Transverse colon (tissue), 4 donors: ENCODE measurements at regions not wholly inside any gene's neighbourhood (a gene's known extent, or its start where the extent isn't known, plus 50 kb on each side); places are given as distances from the start of the nearest gene placed in this dataset.

Experiments used
- DNase-seq: peaks from one replicate; pipeline ENCODE4 v3.0.0-alpha.2; 2019
- H3K27ac ChIP-seq, 4 donors: fragments of 200-600 bp; sonication (generic); 2 replicates each; pipeline ENCODE4 v1.5.1; 2016 to 2018; ENCODE audit warnings: inconsistent platforms in 4 of 4
- H3K27me3 ChIP-seq: fragments of 200-600 bp; sonication (generic); 2 replicates; pipeline ENCODE4 v1.5.1; 2017; ENCODE audit warnings: inconsistent platforms
- H3K36me3 ChIP-seq, 4 donors: fragments of 200-600 bp; sonication (generic); 2 replicates each; pipeline ENCODE4 v1.5.1; 2017 to 2019; ENCODE audit warnings: inconsistent platforms in 4 of 4
- H3K4me1 ChIP-seq, 4 donors: fragments of 200-600 bp; sonication (generic); 2 replicates each; pipeline ENCODE4 v1.5.1; 2017 to 2020; ENCODE audit warnings: inconsistent platforms in 4 of 4
- H3K4me3 ChIP-seq, 4 donors: fragments of 200-600 bp; sonication (generic); 1 replicate in 1 of 4; 2 replicates in 3 of 4; pipeline versions ENCODE4 v1.5.1 to v1.6.1; 2017 to 2019; ENCODE audit warnings: inconsistent platforms in 4 of 4
- H3K9me3 ChIP-seq, 2 donors: fragments of 200-600 bp; sonication (generic); 2 replicates each; pipeline ENCODE4 v1.5.1; 2017 to 2019; ENCODE audit warnings: inconsistent platforms in 2 of 2
- CTCF ChIP-seq, 5 experiments: fragments of 200-600 bp in 3 of 5; fragments of 450-650 bp in 2 of 5; sonication (generic) in 3 of 5; IDR thresholded peaks; 1 replicate in 2 of 5; 2 replicates in 3 of 5; pipeline ENCODE4 v1.5.1; 2016 to 2017; ENCODE audit warnings: antibody characterized with exemption in 5 of 5, inconsistent platforms in 3 of 5, mild to moderate bottlenecking in 2 of 5, moderate library complexity in 1 of 5
- EP300 ChIP-seq: sonication (generic); formaldehyde crosslinking; IDR thresholded peaks from one replicate; pipeline ENCODE4 v1.6.1; 2017; ENCODE audit warnings: antibody characterized with exemption, low read depth
- POLR2A ChIP-seq: fragments of 450-650 bp; IDR thresholded peaks from one replicate; pipeline ENCODE4 v1.6.1; 2016; ENCODE audit warnings: antibody characterized with exemption, mild to moderate bottlenecking, moderate library complexity
- POLR2AphosphoS5 ChIP-seq, 3 donors: sonication (generic); formaldehyde crosslinking; IDR thresholded peaks; one replicate each; pipeline ENCODE4 v1.6.1; 2016; ENCODE audit warnings: antibody characterized with exemption in 3 of 3
- WGBS, 2 donors: methylation state at CpG; one replicate each; pipeline ENCODE4 v1.1.5; 2018; ENCODE audit warnings: low coverage in 1 of 2; 5-methylcytosine and 5-hydroxymethylcytosine counted together
- in situ Hi-C, 4 donors: fragments of 200-750 bp; cut with MboI; loops; one replicate each; pipeline versions ENCODE4 v1.15.0 to v1.15.1; 2017; ENCODE audit warnings: low sequenced_read_pairs in 3 of 4, low pct_ligation_motif_present in 1 of 4, low pct_unique_long_range_greater_than_20kb in 1 of 4
- intact Hi-C: fragments of 100-400 bp; cut with DNase I; formaldehyde crosslinking; loops from one replicate; pipeline ENCODE4 v1.15.1; 2023; ENCODE audit warnings: low total_unique reads

DNA sequence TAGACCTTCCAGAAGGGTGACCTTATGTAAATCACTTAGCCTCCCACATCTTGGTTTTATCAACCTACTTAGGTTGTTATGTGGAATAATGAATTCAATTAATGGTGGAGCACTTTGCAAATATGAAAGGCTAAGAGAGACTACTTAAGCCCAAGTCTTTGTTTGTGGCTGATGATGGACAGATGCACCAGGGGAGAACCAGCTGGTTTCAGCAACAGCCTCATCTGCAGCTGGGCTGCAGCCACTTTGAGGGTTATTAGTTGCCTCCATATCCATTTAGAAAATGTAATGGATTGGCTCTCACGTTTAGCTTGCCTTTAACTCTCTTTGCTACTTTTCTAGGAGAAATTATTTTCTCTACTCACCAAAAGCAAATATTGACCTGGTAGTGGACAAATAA is 146.6 kb downstream of the ESM1 start:
- H3K4me1 ChIP-seq: no peaks in the 10 kb centered on the region
- no peak for TF ChIP-seq POLR2A
- no peak for TF ChIP-seq EP300
- TF ChIP-seq POLR2AphosphoS5 (IDR thresholded peaks at IDR 0.05): no peak
- TF ChIP-seq CTCF (IDR thresholded peaks at IDR 0.05): no peak
- no peak for DNase-seq
- in situ Hi-C loops (no loop called here), intact Hi-C loops (no loop called here)
- 67 to 100% methylated on average over 1 of the region's 1 CpG for WGBS, 2 donors
- H3K36me3 ChIP-seq: no peaks in the 10 kb centered on the region
- H3K9me3 ChIP-seq: no peaks in the 10 kb centered on the region
- no peak overlapping the region for H3K4me3 ChIP-seq
- H3K27me3 ChIP-seq: no peaks in the 10 kb centered on the region
- H3K27ac ChIP-seq: no peak overlapping the region

GRCh38 chr5:54837981-54838380 is 147.4 kb downstream of the ESM1 start:
- Histone ChIP-seq H3K36me3 (no peaks in the 10 kb centered on the region), H3K27me3 (no peaks in the 10 kb centered on the region), H3K9me3 (no peaks in the 10 kb centered on the region), H3K4me1 (no peaks in the 10 kb centered on the region), H3K4me3 (no peak overlapping the region), H3K27ac (no peak overlapping the region)
- intact Hi-C loops (no loop called here), in situ Hi-C loops (no loop called here)
- whole genome bisulfite sequencing, 2 donors: 57 to 89% methylated on average over 4 to 6 of the region's 6 CpGs
- no peak for DNase-seq
- no peak for TF ChIP-seq CTCF (IDR thresholded peaks at IDR 0.05)
- no peak for TF ChIP-seq EP300
- no peak for TF ChIP-seq POLR2A
- TF ChIP-seq POLR2AphosphoS5 (IDR thresholded peaks at IDR 0.05): no peak

DNA sequence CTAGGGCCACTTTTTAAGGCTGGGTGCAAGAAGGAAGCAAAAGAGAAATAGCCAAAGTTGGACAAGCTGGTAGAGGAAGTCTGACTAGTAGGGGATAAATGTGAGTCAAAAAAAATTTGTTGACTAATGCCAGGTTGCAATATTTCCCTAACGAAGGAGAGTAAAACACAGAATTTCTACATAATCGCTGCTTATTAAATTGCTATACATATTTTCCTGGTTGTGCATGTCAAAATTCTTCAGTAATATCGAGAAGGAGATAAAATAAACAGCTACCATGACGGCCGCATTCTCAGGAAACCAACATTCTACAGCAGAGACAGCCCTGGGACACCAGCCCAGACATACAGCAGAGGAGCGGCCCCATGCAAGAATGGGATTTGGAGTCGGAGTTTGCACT is 148.3 kb downstream of the ESM1 start:
- no peaks in the 10 kb centered on the region for H3K4me1 ChIP-seq
- no peaks in the 10 kb centered on the region for H3K9me3 ChIP-seq
- WGBS, 2 donors: 68 to 72% methylated on average over 7 of the region's 7 CpGs
- H3K27ac ChIP-seq: no peak overlapping the region
- intact Hi-C loops (no loop called here), in situ Hi-C loops (no loop called here)
- no peak overlapping the region for H3K4me3 ChIP-seq
- no peak for DNase-seq
- TF ChIP-seq POLR2A: no peak
- no peak for TF ChIP-seq CTCF (IDR thresholded peaks at IDR 0.05)
- TF ChIP-seq EP300: no peak
- TF ChIP-seq POLR2AphosphoS5 (IDR thresholded peaks at IDR 0.05): no peak
- H3K36me3 ChIP-seq: no peaks in the 10 kb centered on the region
- H3K27me3 ChIP-seq: no peaks in the 10 kb centered on the region

- intact Hi-C loops: no loop called here
Measured at GRCh38 chr5:54835647-54836046, 149.7 kb downstream of the ESM1 start.

More at GRCh38 chr5:54835647-54836046, 149.7 kb downstream of the ESM1 start:
- no peak overlapping the region for H3K4me3 ChIP-seq
- H3K36me3 ChIP-seq: no peaks in the 10 kb centered on the region
- H3K4me1 ChIP-seq: no peaks in the 10 kb centered on the region
- H3K27ac ChIP-seq: no peak overlapping the region
- no peaks in the 10 kb centered on the region for H3K9me3 ChIP-seq
- no peaks in the 10 kb centered on the region for H3K27me3 ChIP-seq
- in situ Hi-C loops: no loop called here
- TF ChIP-seq CTCF (IDR thresholded peaks at IDR 0.05) (no peak), POLR2A (no peak), POLR2AphosphoS5 (IDR thresholded peaks at IDR 0.05) (no peak), EP300 (no peak)
- WGBS, 2 donors: 79 to 90% methylated on average over 2 of the region's 2 CpGs
- no peak for DNase-seq
